ENCODE measurements at regions not wholly inside any gene's neighbourhood (a gene's known extent, or its start where the extent isn't known, plus 50 kb on each side); places are given as distances from the start of the nearest gene placed in this dataset.

DNA sequence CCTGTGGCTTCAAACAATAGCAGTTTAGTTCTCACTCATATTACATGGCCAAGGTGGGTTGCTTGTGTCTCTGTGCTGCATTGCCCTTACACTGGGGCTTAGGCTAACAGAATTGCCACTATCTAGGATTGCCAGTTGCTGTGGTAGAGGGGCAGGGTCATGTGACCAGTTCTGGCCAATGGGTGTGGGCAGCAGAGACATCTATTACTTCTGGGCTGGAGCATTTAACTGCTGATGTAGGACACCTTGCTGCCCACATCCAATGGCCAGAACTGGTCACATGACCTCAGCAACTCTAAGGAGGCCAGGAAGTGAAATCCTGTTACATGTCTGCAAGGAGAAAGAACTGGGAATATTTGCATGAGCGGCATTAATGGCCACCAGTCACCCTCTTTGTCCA is 199.3 kb downstream of the C9orf152 start:
- H4K91ac ChIP-seq (ENCODE audit: insufficient read depth, low read depth, low read length) = no peak overlapping the region
- ATAC-seq (ENCODE audit: low read depth) (no peak), DNase-seq (no peak)
- H3K23ac ChIP-seq (ENCODE audit: low read depth, low read length) = no peak overlapping the region
- no peak overlapping the region for H3K27ac ChIP-seq (ENCODE audit: insufficient read depth, low read length)
- H2AK9ac ChIP-seq (replicated peaks; ENCODE audit: low read depth, low read length, poor library complexity) = no peak overlapping the region
- WGBS, 2 experiments (ENCODE audit: extremely low coverage in 2 of 2, insufficient read length in 1 of 2) = no CpG with 5 or more reads among the region's 1 CpG
- POLR2A ChIA-PET (ENCODE audit: unreplicated experiment) = no interaction called here
- H3K4ac ChIP-seq (ENCODE audit: low read depth, low read length) = no peak overlapping the region
- H3K9me3 ChIP-seq (ENCODE audit: control insufficient read depth, insufficient read depth, low read length) = no peaks in the 10 kb centered on the region
- H4K8ac ChIP-seq (ENCODE audit: low read depth in 2 of 2, low read length in 2 of 2) = no peak overlapping the region
- no peak overlapping the region for H3K9ac ChIP-seq (ENCODE audit: low read depth, low read length)
- no peak overlapping the region for H3K18ac ChIP-seq (ENCODE audit: low read depth, low read length)
- intact Hi-C loops (cut with micrococcal nuclease) = no loop called here
- no peak overlapping the region for H4K5ac ChIP-seq (ENCODE audit: low read depth, low read length)
- CTCF ChIA-PET = no interaction called here
- H2BK120ac ChIP-seq (ENCODE audit: low read depth, low read length) = no peak overlapping the region
- no peak overlapping the region for H2AK5ac ChIP-seq (ENCODE audit: low read depth, low read length)
- no peaks in the 10 kb centered on the region for H3K27me3 ChIP-seq (ENCODE audit: control insufficient read depth, insufficient read depth, low read length)
- TF ChIP-seq NFE2L2 (IDR thresholded peaks at IDR 0.05; ENCODE audit: low read depth, low read length) = no peak
- TF ChIP-seq BHLHE40 (IDR thresholded peaks at IDR 0.05; ENCODE audit: low read depth, low read length) = no peak
- TF ChIP-seq MAZ (IDR thresholded peaks at IDR 0.05; ENCODE audit: borderline replicate concordance, low read depth, low read length) = no peak
- TF ChIP-seq MAFK (IDR thresholded peaks at IDR 0.05; ENCODE audit: low read depth, low read length) = no peak
- no peak for TF ChIP-seq POLR2A (IDR thresholded peaks at IDR 0.05; ENCODE audit: low read depth, low read length)
- peaks cover 3% of the 10 kb centered on the region; the same call in 1 of the 2 replicates for H3K4me1 ChIP-seq (ENCODE audit: control insufficient read depth, insufficient read depth, low read length)
- H2BK20ac ChIP-seq (ENCODE audit: low read depth, low read length) = no peak overlapping the region
- H3K14ac ChIP-seq (replicated peaks; ENCODE audit: low read depth, low read length) = peak overlapping the region; percentile 39; the same call in 1 of the 2 replicates
- in situ Hi-C loops (cut with MboI; ENCODE audit: low sequenced_read_pairs) = no loop called here
- no peak overlapping the region for H3K4me3 ChIP-seq (ENCODE audit: insufficient read depth, low read depth, low read length)
- H3K36me3 ChIP-seq (ENCODE audit: control insufficient read depth, insufficient read depth, low read length) = no peaks in the 10 kb centered on the region
- H4K20me1 ChIP-seq (ENCODE audit: insufficient read depth, low read length) = no peaks in the 10 kb centered on the region
- H2BK5ac ChIP-seq (ENCODE audit: low read depth, low read length, poor library complexity, severe bottlenecking) = no peak overlapping the region
- dilution Hi-C loops (cut with HindIII; ENCODE audit: low sequenced_read_pairs, unreplicated experiment) = no loop called here
- no peak overlapping the region for H3K56ac ChIP-seq (ENCODE audit: extremely low read depth, insufficient read depth, low read length)
- peaks cover 8 to 17% of the 10 kb centered on the region in 2 experiments for H3K79me1 ChIP-seq (ENCODE audit: low read depth in 1 of 2, low read length in 2 of 2)
- no TSS peak for BruUV-seq (replicated peaks)
- 0 out of 2 replicates have a peak, but pooled peaks cover 2% of the 10 kb centered on the region for H3K9me1 ChIP-seq (ENCODE audit: insufficient read depth, low read length)
- H3K4me2 ChIP-seq (ENCODE audit: low read depth, low read length) = no peak overlapping the region
- H2BK15ac ChIP-seq (ENCODE audit: low read depth, low read length) = no peak overlapping the region; the same call in 2 of the 3 replicates
- no peak overlapping the region for H2AFZ ChIP-seq (replicated peaks; ENCODE audit: low read length, poor library complexity)

All from IMR-90 (cell line).